NOMO-1 treated with dmso at 0.1 percent for 144 hours (cell line): ENCODE measurements at regions not wholly inside any gene's neighbourhood (a gene's known extent, or its start where the extent isn't known, plus 50 kb on each side); places are given as distances from the start of the nearest gene placed in this dataset.

ENCODE experiments used
- DNase-seq: peaks from one replicate; lab custom pipeline; 2025; ENCODE audit not compliant: unreplicated experiment; lab: John Stamatoyannopoulos, UW

DNA sequence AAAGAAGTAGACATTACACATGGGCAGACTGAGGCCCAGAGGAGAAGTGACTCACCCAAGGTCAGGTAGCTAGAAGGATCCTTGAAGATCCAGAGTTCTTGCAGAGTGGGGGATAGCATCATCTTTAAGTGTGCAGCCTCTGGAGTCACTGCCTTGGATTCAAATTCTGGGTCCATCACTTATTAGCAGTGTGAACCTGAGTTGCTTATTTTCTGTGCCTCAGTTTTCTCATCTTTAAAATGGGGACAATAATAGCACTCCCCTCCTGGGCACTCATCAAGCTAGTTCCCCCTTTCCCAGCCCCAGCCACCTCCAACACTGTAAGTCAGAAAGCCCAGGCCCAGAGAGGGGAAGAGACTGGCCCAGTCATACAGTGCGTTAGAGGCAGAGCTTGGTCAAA, 141.8 kb upstream of the PJA1 start:
- DNase-seq = no peak

DNA sequence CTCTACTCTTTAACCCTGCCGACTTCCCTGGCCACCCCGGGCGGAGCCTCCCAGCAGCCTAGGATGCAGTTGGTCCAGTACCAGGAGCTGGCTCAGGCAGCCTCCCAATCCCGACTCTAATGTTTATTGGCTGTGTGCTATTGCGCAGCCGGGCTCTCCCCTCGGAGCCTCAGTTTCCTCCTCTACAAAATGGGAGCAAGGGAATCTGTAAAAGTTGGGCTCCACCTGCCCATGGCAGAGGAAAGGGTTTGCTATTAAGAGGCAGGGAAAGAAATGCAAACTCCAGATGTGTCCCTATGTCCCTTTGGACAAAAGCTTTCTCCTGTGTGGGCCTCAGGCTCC, 140.8 kb upstream of the PJA1 start:
- DNase-seq = no peak

DNA sequence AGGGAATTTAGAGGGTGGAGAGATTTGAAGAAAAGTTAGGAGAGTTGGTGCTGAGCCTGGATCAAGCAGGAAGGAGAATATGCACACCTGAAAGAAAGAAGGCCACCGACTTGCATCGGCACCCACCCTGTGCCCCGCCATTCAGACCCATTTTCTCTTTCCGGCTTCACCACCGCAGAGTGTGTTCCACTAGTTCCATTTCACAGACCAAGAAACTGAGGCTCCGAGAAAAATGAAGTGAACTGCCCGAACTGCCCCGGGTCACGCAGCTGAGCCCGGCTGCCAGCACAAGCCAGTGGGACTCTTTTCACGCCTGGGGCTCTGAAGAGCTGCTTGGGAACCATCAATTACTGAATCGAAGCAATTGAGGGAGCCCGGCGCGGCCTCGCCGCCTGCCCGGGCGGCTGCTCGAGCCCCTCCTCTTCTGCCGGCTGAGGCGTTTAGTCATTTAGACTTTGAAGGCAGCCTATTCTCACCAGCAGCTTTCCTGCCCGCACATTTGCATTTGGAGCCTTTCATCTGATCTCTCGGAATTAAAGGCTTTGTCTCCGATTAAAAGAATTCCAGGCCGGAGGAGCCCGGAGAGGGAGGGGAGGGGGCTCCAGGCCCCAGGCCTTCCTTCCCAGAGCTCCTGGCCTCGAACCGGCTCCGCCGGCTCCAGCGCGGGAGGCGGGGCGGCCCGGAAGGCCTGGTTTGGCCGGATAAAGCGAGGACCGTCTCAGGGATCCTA, 140.2 kb upstream of the PJA1 start:
- DNase-seq = no peak

DNA sequence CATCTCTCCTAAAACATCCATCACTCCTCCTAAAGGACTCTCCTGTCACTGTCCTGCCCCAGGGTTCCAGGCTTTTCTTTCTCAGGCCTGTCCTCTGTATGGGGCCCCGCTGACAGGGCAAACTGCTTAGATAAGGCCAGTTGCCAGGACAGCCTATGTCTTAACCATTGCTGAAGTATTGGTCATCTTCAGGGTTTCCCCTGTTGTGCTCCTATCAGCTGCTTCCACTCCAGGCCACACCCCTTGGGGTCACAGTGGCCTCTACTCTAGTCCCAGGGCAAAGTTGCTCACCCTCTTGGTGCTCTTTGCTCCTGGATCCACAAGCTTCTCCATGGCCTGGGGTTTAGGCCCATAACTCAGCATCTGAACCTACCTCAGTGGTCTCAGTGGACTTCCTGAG, 138.0 kb upstream of the PJA1 start:
- no peak for DNase-seq

DNA sequence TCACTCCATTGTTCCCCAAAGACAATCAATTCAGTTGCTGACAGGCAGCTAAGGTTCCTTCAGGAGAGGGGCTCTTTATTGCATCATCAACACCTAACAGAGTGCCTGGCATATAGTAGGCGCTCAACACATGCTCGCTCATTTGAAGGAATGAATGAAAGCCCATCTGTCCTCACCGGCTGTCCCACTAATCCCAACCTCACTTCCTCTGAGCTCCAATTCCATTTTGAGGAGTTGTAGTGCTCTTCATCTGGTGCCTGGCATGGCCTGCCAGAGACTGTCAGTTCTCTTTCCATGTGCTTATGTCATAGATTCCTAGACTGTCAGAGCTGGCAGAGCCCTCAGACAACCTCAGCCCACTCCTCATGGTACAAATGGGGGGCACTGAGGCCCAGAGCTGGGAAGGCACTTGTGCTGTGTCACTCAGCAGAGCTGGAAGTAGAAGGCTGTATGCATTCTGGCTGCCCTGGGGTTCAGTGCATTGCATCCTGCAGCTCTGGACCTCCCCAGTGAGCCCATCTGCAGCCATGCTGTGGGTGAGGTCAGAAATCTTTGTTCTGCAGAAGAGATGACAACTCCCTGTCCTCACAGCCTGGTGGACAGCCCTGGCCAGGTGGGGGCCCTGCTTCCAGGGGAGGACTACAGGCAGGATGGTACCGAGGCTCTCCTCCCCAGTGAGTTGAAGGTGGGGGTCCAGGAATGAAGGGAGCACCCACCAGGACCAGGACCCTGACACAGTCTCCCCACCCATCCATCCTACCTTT, 134.9 kb upstream of the PJA1 start:
- no peak for DNase-seq

DNA sequence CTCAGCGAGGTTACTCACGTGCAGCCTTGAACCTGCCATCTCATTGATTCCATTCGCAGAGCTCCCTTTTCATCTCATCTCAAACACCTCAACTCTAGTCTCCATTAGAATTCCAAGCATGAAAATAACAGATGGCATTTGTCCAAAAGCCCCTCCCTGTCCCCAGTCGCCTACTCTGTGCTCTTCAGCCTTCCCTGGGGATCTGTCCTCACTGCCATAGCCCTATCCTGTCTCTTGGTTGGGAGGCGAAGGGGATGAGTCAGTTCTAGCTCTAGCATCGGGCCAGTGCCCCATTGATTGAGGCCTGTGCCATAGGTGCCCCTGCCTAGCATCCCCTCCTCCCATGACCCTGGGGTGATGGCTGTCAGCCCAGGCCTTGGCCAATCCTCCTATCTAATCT, 134.0 kb upstream of the PJA1 start:
- DNase-seq = no peak

DNA sequence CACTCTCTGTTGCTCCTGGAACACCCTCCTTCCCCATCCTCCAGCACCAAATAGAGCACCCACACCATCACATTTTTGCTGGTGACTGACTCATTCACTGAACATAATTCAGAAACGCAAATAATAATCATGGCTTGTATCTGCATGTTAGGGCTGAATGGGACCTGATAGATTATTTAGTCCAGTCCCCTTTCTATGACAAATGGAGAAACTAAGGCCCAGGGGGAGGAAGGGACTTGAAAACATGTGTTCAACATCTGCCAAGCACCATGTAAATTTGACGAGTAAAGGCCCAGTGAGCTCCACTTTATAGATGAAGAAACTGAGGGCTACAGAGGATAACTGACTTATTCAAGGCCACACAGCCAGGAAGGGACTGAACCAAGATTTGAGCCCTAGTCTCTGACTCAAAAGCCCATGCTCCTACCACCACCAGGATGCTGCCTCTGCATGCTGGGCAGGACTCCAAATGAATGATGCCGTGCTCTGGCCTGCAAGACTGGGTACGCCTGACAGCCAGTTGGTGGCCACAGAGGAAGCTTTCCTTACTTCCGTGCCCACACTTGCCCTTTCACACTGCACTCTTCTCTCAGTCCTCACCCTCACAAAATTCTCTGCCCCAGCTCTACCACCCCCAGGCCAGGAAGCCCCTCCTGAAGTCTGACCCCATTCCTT, 133.3 kb upstream of the PJA1 start:
- DNase-seq = no peak

DNA sequence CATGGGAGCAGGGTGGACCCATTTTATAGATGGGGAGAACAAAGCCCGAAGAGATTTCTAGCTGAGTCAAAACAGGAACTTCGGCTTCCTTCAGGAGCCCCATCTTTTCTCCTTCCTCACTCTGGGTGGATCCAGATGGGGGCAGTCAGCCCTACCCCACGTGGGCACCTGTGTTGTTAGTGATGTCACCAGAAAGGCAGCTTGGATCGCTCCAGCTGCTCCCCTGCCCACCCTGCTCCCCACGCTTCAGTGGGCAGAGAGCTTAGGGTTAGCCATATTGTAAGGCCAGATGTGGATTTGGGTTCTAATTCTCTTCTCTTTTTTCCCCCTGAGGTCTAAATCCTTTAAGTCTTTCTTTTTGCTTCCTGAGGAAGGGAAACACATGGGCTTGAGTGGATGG, 132.3 kb upstream of the PJA1 start:
- DNase-seq = no peak

DNA sequence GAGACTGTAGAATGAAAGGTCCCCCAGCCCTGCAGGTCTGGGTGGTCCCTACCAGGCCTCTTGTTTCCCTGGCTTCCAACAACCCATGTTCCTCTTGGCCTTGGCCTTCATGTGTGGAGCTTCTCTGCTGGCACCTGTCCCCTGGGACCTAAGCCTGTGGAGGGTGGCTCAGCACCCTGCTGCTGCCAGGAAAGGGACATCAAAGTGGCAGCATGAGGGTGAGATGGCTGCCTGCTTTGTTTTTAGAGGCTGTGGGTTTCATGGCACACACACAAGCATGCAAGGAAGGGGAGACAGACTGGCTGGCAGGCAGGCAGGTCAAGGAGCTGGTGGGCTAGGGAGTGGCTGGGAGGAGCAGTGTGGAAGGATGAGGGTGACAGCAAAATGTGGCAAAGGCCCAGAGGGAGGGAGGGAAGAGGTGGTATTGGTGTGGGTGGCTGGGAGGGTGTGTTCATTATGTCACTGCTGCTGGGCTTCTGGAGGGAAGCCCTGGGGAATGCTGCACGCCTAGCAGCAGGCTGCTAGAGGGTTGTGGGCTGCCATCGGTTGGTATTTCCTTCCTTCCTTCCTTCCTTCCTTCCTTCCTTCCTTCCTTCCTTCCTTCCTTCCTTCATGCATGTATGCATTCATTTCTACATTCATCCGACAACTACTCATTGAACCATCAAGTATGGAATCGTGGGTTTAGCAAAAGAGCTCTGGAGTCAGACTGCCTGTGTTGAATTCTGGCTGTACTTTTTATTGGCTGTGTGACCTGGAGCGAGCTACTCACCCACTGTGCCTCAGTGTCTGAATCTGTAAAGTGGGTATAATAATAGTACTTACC, 128.7 kb upstream of the PJA1 start:
- no peak for DNase-seq

DNA sequence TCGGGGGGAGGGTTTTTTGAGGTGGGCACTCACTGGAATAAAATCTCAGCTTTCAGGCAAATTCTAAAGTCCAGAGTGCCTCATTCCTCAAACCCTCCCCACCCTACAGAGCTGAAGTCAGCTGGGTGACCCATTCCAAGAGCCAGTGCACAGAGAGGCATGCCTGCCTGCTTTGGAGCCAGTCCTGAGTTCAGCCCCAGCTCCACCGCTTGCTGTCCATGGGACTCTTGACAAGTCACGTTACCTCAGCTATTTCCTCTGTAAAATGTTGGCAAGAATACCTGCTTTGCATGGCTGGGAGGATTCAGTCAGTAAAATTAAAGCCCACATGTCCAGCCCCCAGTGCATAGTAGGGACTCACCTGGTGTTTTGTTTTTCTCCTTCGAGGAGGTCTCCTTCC, 125.9 kb upstream of the PJA1 start:
- no peak for DNase-seq

DNA sequence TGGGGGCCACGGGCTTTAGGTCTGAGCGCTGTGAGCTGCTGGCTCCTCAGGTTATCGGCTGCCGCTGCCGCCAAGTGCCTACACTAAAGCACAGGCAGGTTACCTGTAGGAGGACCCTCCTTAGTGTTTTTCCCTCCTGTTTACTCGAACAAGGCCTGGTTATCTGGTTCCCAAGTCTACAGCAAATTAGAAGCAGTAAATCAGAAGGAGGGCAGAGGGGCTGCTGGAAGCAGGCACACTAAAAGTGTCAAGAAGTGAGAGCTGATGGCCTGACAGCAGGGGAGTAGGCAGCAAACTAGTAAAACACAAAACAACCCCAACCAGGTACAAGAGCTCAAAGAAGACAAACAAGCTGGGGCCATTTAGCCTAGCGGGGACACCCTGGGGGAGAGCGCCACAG, 125.0 kb upstream of the PJA1 start:
- no peak for DNase-seq

DNA sequence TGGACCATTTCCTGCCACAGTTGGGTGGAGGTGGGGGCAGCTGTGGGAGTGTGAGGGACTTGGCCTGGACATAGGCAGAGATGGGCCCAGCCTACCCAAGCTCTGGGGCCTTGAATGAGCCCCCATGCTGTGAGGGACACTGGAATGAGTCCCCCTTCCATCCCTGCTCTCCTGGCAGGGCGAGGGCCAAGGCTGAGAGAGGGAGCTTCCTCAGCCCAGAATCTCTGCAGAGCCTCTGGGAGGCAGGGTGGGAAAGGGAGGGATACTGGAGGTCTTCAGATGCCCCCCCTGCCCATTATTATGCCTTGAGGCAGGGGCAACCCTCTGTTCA, 124.5 kb upstream of the PJA1 start:
- DNase-seq = no peak

DNA sequence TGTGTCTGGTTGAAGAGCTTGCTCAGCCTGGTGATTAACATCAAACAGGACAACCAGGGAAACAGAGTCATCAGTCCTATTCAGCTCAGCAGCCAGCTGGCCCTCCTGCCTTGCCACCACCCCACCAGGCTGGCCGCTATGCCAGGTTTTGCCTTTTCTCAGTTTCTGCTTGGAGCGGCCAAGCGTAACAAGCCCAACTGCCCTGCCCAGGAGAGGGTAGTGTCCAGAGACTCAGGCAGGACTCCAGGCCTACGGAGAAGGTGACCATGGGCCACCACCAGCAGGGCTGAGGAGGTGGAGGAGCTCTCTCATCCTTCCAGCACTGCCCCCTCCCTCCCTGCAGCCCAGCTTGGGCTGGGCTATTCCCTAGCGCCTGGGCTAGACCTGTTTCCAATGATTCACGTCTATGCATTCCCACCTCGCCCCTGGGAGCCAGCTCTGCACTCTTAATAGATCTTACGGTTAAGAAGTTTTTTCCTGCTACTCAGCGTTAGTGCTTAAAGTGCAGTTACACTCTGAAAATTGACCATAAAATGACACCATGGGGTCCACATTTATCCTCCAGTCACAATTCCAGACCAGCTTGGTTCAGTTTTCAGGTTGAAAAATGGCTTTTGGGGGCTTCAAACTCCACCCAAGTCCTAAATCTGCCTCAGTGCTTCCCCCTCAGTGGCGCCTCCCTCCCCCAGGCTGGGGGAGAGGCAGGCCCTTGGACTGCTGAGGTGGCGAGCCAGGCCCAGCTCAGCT, 124.0 kb upstream of the PJA1 start:
- DNase-seq = no peak

DNA sequence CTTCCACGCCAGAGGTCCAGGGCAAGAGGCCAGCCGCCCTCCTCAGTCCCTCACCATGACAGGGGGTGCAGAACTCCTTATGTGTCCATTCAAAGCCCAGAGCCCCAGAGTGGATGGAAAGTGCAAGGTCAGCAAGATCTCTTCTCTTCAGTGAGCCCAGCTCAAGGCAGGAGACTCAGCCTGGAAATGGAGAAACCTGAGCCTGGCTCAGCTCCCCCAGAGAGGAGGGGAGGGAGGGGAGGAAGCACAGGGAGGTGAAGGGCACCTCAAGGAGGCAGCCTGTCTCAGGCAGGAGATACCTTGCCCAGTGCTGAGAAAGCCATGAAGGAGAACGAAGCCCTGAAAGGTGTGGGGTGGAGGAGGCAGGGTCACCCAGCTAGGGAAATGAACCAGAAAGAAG, 121.8 kb upstream of the PJA1 start:
- DNase-seq = no peak

DNA sequence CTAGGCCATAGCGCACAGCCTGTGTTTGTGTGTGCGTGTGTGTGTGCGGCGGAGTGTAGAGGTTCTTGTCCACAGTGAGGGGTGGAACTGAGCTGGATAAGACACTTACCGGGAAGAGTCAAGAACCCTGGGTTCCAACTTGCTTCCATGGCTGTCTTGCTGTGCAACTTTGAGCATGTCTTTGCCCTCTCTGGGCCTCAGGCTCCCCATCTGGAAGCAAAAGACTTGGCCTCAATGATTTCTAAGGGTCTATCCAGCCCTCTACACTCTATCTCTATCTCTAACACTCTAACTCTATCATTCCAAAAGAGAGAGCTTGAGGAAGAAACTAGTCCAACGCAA, 121.3 kb upstream of the PJA1 start:
- DNase-seq = no peak

DNA sequence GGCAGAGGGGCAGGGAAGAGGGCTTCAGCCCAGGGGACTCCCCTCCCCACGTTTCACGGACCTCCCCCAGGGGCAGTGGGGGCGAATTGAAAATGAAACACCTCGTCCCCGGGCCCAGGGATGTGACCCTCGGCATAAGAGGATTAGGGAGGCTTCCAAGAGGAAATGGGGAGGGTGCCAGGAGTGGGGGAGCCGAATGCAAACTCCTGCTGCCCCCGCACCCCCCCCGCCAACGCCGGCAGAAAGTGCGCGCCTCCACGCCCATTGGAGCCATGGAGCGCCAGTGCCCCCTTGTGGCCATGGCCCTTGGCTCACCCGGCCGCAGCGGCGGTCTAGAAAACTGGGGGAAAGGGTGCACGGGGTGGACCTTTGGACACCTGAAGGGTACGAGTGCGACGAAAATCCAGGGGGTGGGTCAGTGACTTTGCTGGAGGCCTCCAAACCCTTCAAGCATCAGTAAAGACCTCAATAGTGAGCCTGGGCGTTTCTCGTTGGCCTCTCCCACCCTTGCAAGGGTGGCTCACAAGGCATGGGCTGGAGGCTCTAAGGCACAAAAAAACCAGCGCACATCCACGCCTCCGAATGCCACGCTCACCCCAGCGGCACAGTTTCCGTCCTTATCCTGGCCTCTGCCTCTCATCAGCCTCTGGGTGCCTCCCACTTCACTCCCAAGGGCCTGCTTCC, 120.8 kb upstream of the PJA1 start:
- DNase-seq = no peak

DNA sequence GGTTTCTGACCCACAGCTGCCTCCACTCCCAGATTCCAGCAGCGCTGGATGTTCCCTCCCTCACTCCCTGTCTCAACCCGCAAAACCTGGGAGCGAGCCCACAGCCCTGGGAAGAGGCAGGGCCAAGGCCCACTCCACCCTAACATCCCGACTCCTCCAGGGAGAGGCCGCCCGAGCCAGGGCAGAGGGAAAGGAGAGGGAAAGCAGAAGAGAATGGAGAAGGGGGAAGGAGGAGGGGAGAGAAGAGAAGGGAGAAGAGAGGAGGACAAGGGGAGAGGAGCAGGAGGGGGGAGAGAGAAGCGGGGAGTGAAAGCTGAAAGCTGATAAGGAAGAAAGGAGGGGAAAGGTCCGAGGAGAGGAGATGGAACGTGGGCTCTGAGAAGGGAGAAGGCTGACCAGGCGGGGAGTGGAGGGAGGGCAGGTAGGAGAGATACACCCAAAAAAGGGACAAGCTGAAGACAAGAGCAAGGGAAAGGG, 120.2 kb upstream of the PJA1 start:
- DNase-seq = no peak

DNA sequence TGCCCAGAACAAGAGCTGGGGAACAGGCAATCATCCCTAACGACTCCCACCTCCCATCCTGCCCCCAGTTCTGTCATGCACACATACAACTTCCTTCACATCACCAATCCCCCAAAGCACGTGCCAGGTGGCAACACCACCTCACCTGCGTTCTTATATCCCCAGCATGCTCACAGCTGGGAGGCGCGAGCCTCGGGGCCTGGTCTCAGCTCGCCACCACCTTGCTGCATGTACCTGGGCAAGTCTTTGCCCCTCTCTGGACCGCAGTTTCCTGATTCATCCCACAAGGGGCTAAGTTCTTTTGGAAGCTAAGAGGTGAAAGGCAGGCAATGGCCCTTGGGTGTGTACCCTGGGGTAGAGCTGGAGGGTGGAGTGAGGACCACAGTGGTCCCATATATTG, 119.2 kb upstream of the PJA1 start:
- no peak for DNase-seq

DNA sequence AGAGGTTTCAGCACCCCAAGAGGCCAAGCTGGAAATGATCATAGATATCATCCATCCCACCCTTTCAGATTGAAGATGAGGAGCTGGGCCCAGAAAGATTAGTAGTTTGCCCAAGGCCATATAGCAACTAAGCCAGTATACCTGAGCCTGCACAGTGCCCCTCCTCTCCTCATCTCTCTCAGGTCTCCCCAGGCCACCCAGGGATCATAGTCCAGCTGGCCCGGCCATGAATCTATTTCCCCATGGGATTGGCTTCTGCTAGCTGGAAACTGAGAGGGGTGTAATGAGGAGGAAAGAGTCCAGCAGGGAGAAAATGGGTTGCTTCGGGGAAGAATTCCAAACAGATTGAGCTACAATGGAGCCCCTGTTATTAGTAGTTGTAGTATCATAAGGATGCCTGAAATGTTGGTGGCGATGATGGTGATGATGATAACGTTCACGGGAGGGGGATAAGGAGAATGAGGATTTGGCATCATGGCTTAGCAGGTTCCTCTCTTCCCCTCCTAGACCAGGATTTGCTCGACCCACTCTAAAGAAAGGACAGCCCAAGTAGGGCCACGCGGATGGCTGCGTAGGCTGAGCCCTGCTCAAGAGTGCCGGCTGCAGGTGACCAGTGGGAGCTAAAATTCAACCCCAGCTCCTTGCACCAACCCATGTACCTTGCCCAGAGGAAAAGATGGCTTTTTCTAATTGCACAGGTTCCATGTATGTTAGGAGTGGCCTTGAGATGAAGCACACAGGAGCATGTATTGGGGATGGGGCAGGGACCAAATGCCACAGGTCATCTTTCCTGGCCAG, 117.8 kb upstream of the PJA1 start:
- no peak for DNase-seq

DNA sequence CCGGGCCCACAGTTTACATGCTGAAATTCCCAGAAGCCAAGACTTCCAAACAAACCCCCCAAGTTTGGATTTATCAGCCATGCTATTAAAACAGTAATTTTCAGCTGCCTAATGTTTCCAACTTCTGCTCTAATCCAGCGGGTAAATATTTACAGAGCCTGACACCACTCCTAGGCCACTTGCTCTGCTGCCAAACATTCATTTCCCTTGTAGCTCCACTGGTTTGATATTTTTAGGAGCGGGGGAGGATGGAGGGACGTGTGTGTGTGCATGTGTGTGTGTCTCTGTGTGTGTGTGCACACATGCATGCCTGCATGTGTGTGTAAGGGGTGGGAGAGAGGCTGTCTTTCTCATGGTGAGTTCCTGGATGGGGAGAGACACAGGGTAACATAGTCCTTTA, 115.7 kb upstream of the PJA1 start:
- no peak for DNase-seq
